ENCODE measurements at regions not wholly inside any gene's neighbourhood (a gene's known extent, or its start where the extent isn't known, plus 50 kb on each side); places are given as distances from the start of the nearest gene placed in this dataset.

GRCh38 chr7:26514633-26515032 lies 223.0 kb downstream of the SNX10 start:
- Histone ChIP-seq H3K4me1 (ENCODE audit: control insufficient read depth in 4 of 4, insufficient read depth in 4 of 4, low read length in 3 of 4) (no peaks in the 10 kb centered on the region), H3K36me3 (ENCODE audit: control insufficient read depth in 4 of 4, insufficient read depth in 3 of 4, low read depth in 1 of 4, low read length in 3 of 4) (no peaks in the 10 kb centered on the region), H3K9ac (ENCODE audit: low read depth in 1 of 2, low read length in 2 of 2) (no peak overlapping the region), H3K9me3 (ENCODE audit: control insufficient read depth in 4 of 4, low read length in 3 of 4) (no peaks in the 10 kb centered on the region), H3K27me3 (ENCODE audit: control insufficient read depth in 4 of 4, insufficient read depth in 4 of 4, low read length in 3 of 4) (peaks cover 0 to 7% (median 0%) of the 10 kb centered on the region in 4 donors), H3K4me3 (ENCODE audit: low read depth in 1 of 3, low read length in 3 of 3) (no peak overlapping the region), H3K27ac (ENCODE audit: low read depth in 1 of 2, low read length in 2 of 2) (no peak overlapping the region)
- WGBS, result 74% methylated on average over 5 of the region's 5 CpGs
- DNase-seq (ENCODE audit: low spot score), result no peak
- TF ChIP-seq EGR1 (IDR thresholded peaks at IDR 0.05; ENCODE audit: low read depth in 2 of 2) (no peak), HNF4G (IDR thresholded peaks at IDR 0.05) (no peak), NR2F2 (IDR thresholded peaks at IDR 0.05) (no peak), FOXA2 (IDR thresholded peaks at IDR 0.05) (no peak), RXRA (IDR thresholded peaks at IDR 0.05) (no peak), GABPA (IDR thresholded peaks at IDR 0.05 in 1 of 2, conservative IDR thresholded peaks at IDR 0.05 in 1 of 2) (no peak), YY1 (IDR thresholded peaks at IDR 0.05) (no peak), CTCF (IDR thresholded peaks at IDR 0.05; ENCODE audit: low read depth, low read length, missing input control) (no peak), JUND (IDR thresholded peaks at IDR 0.05) (no peak), MAX (IDR thresholded peaks at IDR 0.05) (no peak), TAF1 (conservative IDR thresholded peaks at IDR 0.05) (no peak), ATF3 (IDR thresholded peaks at IDR 0.05) (no peak), RAD21 (IDR thresholded peaks at IDR 0.05) (no peak), REST (IDR thresholded peaks at IDR 0.05) (no peak)

- 56% methylated on average over 8 of the region's 8 CpGs for WGBS
- no peak overlapping the region for H3K9ac ChIP-seq (ENCODE audit: low read depth in 1 of 2, low read length in 2 of 2)
- H3K4me1 ChIP-seq (ENCODE audit: control insufficient read depth in 4 of 4, insufficient read depth in 4 of 4, low read length in 3 of 4), result no peaks in the 10 kb centered on the region
- no peak for DNase-seq (ENCODE audit: low spot score)
- H3K36me3 ChIP-seq (ENCODE audit: control insufficient read depth in 4 of 4, insufficient read depth in 3 of 4, low read depth in 1 of 4, low read length in 3 of 4), result no peaks in the 10 kb centered on the region
- no peak overlapping the region for H3K4me3 ChIP-seq (ENCODE audit: low read depth in 1 of 3, low read length in 3 of 3)
- TF ChIP-seq RXRA (IDR thresholded peaks at IDR 0.05), result no peak
- peaks cover 0 to 7% (median 0%) of the 10 kb centered on the region in 4 donors for H3K27me3 ChIP-seq (ENCODE audit: control insufficient read depth in 4 of 4, insufficient read depth in 4 of 4, low read length in 3 of 4)
- no peak overlapping the region for H3K27ac ChIP-seq (ENCODE audit: low read depth in 1 of 2, low read length in 2 of 2)
- no peaks in the 10 kb centered on the region for H3K9me3 ChIP-seq (ENCODE audit: control insufficient read depth in 4 of 4, low read length in 3 of 4)
Measured at GRCh38 chr7:26515314-26515842, 223.7 kb downstream of the SNX10 start.
